ENCODE measurements at regions not wholly inside any gene's neighbourhood (a gene's known extent, or its start where the extent isn't known, plus 50 kb on each side); places are given as distances from the start of the nearest gene placed in this dataset.

GRCh38 chr5:58187432-58188261 is 272.2 kb downstream of the PLK2 start:
- Histone ChIP-seq H3K4me3 (no peak overlapping the region), H3K4me1 (peaks cover 0 to 33% (median 18%) of the 10 kb centered on the region in 9 donors), H3K27ac (peak overlapping the region in 2 of 10 donors; percentile 20 to 33), H3K9me3 (no peaks in the 10 kb centered on the region), H3K36me3 (no peaks in the 10 kb centered on the region), H3K27me3 (no peaks in the 10 kb centered on the region)
- ATAC-seq (no peak), DNase-seq (no peak)
- intact Hi-C loops (cut with DNase I): loop anchor here in 4 of 10 donors (5.0 to 10.0 kb wide), 5 partner anchors 57 to 293 kb away; no protein-coding TSS in a partner anchor
- no peak for TF ChIP-seq CTCF (IDR thresholded peaks at IDR 0.05)
- 87 to 89% methylated on average over 1 of the region's 1 CpG for WGBS, 2 donors

- intact Hi-C loops (cut with DNase I): loop anchor here in 4 of 10 donors (5.0 to 10.0 kb wide), 5 partner anchors 59 to 291 kb away; no protein-coding TSS in a partner anchor
- Histone ChIP-seq H3K4me3 (no peak overlapping the region), H3K36me3 (no peaks in the 10 kb centered on the region), H3K27ac (no peak overlapping the region), H3K9me3 (no peaks in the 10 kb centered on the region), H3K4me1 (peaks cover 0 to 51% (median 25%) of the 10 kb centered on the region in 9 donors), H3K27me3 (no peaks in the 10 kb centered on the region)
- DNase-seq (no peak), ATAC-seq (peak in 1 of 8 donors; percentile 81)
- 51 to 77% methylated on average over 3 of the region's 3 CpGs for WGBS, 2 donors
- TF ChIP-seq CTCF (IDR thresholded peaks at IDR 0.05): no peak
Measured at GRCh38 chr5:58185801-58186200, 274.1 kb downstream of the PLK2 start.

GRCh38 chr5:58185397-58185796 is 274.5 kb downstream of the PLK2 start:
- no peak overlapping the region for H3K4me3 ChIP-seq
- no peaks in the 10 kb centered on the region for H3K27me3 ChIP-seq
- no peak for DNase-seq
- no peak overlapping the region for H3K27ac ChIP-seq
- intact Hi-C loops (cut with DNase I): loop anchor here in 4 of 10 donors (5.0 to 10.0 kb wide), 5 partner anchors 59 to 291 kb away; no protein-coding TSS in a partner anchor
- peaks cover 0 to 51% (median 25%) of the 10 kb centered on the region in 9 donors for H3K4me1 ChIP-seq
- TF ChIP-seq CTCF (IDR thresholded peaks at IDR 0.05): no peak
- no peaks in the 10 kb centered on the region for H3K36me3 ChIP-seq
- H3K9me3 ChIP-seq: no peaks in the 10 kb centered on the region
- 95 to 99% methylated on average over 2 of the region's 2 CpGs for WGBS, 2 donors
- no peak for ATAC-seq

GRCh38 chr5:58184910-58185309 is 275.0 kb downstream of the PLK2 start:
- intact Hi-C loops (cut with DNase I): loop anchor here in 4 of 10 donors (5.0 to 10.0 kb wide), 5 partner anchors 60 to 290 kb away; no protein-coding TSS in a partner anchor
- no peaks in the 10 kb centered on the region for H3K9me3 ChIP-seq
- 91 to 98% methylated on average over 2 of the region's 2 CpGs for whole genome bisulfite sequencing, 2 donors
- H3K4me3 ChIP-seq: no peak overlapping the region
- no peak for TF ChIP-seq CTCF (IDR thresholded peaks at IDR 0.05)
- H3K4me1 ChIP-seq: peaks cover 0 to 51% (median 25%) of the 10 kb centered on the region in 9 donors
- DNase-seq (no peak), ATAC-seq (no peak)
- no peaks in the 10 kb centered on the region for H3K36me3 ChIP-seq
- no peaks in the 10 kb centered on the region for H3K27me3 ChIP-seq
- no peak overlapping the region for H3K27ac ChIP-seq
